OCI-LY3 (cell line): ENCODE measurements at regions not wholly inside any gene's neighbourhood (a gene's known extent, or its start where the extent isn't known, plus 50 kb on each side); places are given as distances from the start of the nearest gene placed in this dataset.

Experiments
- H2AFZ ChIP-seq: fragments of 200-600, 300-600 bp; shearing (Covaris generic); 2 replicates; pipeline ENCODE4 v1.6.0; 2014; ENCODE audit warnings: antibody characterized with exemption, low read depth, low read length
- H3K27ac ChIP-seq: fragments of 200-600, 300-600 bp; sonication (generic); 2 replicates; pipeline ENCODE4 v1.5.1; 2014; ENCODE audit warnings: mild to moderate bottlenecking, low read length, moderate library complexity, mixed read lengths
- H3K27me3 ChIP-seq: fragments of 200-600, 300-600 bp; sonication (generic); 2 replicates; pipeline ENCODE4 v1.6.1; 2014; ENCODE audit warnings: low read depth, low read length, mixed read lengths
- H3K36me3 ChIP-seq: fragments of 200-600, 300-600 bp; sonication (generic); replicated peaks from 2 replicates; pipeline ENCODE3; 2014; ENCODE audit warnings: low read depth, low read length, mixed read lengths
- H3K4me1 ChIP-seq: fragments of 300-600, 200-600 bp; sonication (generic); 2 replicates; pipeline ENCODE4 v1.6.1; 2014; ENCODE audit warnings: low read length, mixed read lengths
- H3K4me2 ChIP-seq: fragments of 200-600, 300-600 bp; sonication (generic); 2 replicates; pipeline ENCODE4 v1.6.1; 2014; ENCODE audit warnings: low read length, mixed read lengths
- H3K4me3 ChIP-seq: fragments of 300-600, 200-600 bp; sonication (generic); 2 replicates; pipeline ENCODE4 v1.5.1; 2014; ENCODE audit warnings: antibody characterized with exemption, mild to moderate bottlenecking, low read length, moderate library complexity
- H3K79me2 ChIP-seq: fragments of 300-600, 200-600 bp; shearing (Covaris generic); 2 replicates; pipeline ENCODE4 v1.6.1; 2014; ENCODE audit warnings: mild to moderate bottlenecking, low read length, mixed read lengths
- H3K9ac ChIP-seq: fragments of 300-600, 200-600 bp; shearing (Covaris generic); 2 replicates; pipeline ENCODE4 v1.6.0; 2014; ENCODE audit warnings: mild to moderate bottlenecking, low read length, moderate library complexity
- H3K9me3 ChIP-seq: fragments of 200-600, 300-600 bp; shearing (Covaris generic); 2 replicates; pipeline ENCODE4 v1.6.1; 2014; ENCODE audit warnings: low read length, mixed read lengths; ENCODE audit not compliant: insufficient read depth
- H4K20me1 ChIP-seq: fragments of 200-600, 300-600 bp; sonication (generic); 2 replicates; pipeline ENCODE4 v1.6.1; 2016; ENCODE audit warnings: low read length, mixed read lengths; ENCODE audit not compliant: insufficient read depth
- EZH2phosphoT487 ChIP-seq: fragments of 200-600 bp; shearing (Covaris generic); IDR thresholded peaks from 2 replicates; pipeline ENCODE4 v1.6.1; 2018; ENCODE audit warnings: antibody characterized with exemption, mixed run types, low read depth
- TF ChIP-seq, protein P1 (sequence below): fragments of 200-600, 300-600 bp; sonication (generic); IDR thresholded peaks from 2 replicates; pipeline ENCODE4 v1.5.1; 2014; ENCODE audit warnings: antibody characterized with exemption, low read length, low read depth

DNA sequence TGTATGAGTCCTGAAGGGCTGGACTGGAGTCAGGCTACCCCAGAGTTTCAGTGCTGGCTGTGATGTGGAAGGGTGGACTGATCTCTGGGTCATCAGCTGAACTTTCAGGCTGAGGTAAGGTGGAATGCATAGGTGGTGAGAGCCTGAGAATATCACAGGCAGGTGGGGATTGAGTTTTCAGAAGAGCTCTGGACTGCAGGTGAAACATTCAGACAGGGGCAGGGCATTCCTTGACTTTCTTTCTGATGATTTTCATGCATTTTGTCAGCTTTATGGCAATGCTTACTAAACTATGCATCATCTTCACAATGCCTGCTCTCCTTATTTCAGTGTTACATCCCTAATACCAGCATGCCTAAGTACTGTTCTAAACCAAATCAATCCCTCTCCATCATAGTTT lies 755.0 kb downstream of the KCNA4 start:
- Histone ChIP-seq H3K27me3 (no peaks in the 10 kb centered on the region), H3K9me3 (no peaks in the 10 kb centered on the region), H4K20me1 (no peaks in the 10 kb centered on the region), H3K4me1 (peaks cover under 1% of the 10 kb centered on the region; the same call in 1 of the 2 replicates), H3K4me3 (no peak overlapping the region), H2AFZ (no peak overlapping the region), H3K27ac (no peak overlapping the region), H3K79me2 (no peaks in the 10 kb centered on the region), H3K4me2 (no peak overlapping the region), H3K9ac (no peak overlapping the region), H3K36me3 (no peaks in the 10 kb centered on the region)
- TF ChIP-seq, protein P1, sequence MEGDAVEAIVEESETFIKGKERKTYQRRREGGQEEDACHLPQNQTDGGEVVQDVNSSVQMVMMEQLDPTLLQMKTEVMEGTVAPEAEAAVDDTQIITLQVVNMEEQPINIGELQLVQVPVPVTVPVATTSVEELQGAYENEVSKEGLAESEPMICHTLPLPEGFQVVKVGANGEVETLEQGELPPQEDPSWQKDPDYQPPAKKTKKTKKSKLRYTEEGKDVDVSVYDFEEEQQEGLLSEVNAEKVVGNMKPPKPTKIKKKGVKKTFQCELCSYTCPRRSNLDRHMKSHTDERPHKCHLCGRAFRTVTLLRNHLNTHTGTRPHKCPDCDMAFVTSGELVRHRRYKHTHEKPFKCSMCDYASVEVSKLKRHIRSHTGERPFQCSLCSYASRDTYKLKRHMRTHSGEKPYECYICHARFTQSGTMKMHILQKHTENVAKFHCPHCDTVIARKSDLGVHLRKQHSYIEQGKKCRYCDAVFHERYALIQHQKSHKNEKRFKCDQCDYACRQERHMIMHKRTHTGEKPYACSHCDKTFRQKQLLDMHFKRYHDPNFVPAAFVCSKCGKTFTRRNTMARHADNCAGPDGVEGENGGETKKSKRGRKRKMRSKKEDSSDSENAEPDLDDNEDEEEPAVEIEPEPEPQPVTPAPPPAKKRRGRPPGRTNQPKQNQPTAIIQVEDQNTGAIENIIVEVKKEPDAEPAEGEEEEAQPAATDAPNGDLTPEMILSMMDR: no peak
- TF ChIP-seq EZH2phosphoT487: no peak

DNA sequence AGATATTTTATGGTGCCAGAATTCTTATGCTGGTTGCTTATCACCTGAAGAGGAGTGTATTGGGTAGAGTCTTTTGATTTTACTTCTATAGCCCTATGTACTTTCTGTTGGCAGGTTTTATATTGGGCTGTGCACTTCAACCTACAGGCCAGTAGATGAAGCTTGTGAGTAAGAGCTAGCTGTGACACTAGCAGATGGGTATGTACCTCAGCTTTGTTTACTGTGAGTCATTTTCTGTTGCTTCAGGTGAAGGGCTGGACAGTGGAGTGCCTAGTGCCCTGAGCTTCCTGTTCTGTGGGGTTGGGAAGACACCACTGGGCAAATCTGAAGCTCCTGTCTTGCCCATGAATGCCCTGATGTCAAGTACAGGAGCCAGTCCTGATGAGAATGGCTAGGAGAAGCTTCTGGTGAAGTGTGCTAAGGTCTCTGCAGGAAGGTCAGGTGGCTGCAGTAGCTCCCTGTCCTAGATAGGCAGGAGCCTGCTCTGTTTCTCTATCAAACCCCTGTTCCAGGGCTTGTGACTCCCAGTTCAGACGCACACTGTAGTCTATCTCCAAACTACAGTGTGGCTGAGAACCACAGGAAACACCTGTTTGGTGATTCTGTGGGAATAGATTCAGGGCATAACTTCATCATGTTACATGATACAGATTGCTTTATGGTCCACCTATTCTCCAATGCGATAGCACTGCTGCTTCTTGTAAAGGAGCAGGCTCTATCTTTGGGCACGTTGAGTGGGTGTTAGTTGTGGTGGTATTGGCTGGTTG lies 755.7 kb downstream of the KCNA4 start:
- Histone ChIP-seq H3K79me2 (no peaks in the 10 kb centered on the region), H3K9ac (no peak overlapping the region), H3K4me3 (no peak overlapping the region), H3K27me3 (no peaks in the 10 kb centered on the region), H3K36me3 (no peaks in the 10 kb centered on the region), H3K9me3 (no peaks in the 10 kb centered on the region; the same call in 1 of the 2 replicates), H3K4me1 (peaks cover 7% of the 10 kb centered on the region), H3K4me2 (no peak overlapping the region), H4K20me1 (no peaks in the 10 kb centered on the region), H3K27ac (no peak overlapping the region), H2AFZ (no peak overlapping the region)
- TF ChIP-seq, protein P1: no peak
- no peak for TF ChIP-seq EZH2phosphoT487

DNA sequence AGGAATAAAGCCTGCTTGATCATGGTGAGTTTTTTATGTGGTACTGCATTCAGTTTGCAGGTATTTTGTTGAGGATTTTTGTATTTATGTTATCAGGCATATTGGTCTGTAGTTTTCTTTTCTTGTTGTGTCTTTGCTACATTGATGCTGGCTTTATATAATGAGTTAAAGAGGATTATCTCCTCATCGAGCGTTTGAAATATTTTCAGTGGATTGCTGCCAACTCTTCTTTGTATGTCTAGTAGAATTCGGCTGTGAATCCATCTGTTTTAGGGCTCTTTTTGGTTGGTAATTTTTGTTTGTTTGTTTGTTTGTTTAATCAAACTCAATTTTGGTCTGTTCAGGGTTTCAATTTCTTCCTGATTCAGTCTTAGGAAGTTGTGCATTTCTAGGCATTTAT lies 758.4 kb downstream of the KCNA4 start:
- Histone ChIP-seq H3K9me3 (no peaks in the 10 kb centered on the region; the same call in 1 of the 2 replicates), H3K27ac (no peak overlapping the region), H3K79me2 (no peaks in the 10 kb centered on the region), H4K20me1 (no peaks in the 10 kb centered on the region), H2AFZ (no peak overlapping the region), H3K27me3 (no peaks in the 10 kb centered on the region), H3K9ac (no peak overlapping the region), H3K4me1 (peaks cover 20% of the 10 kb centered on the region), H3K36me3 (no peaks in the 10 kb centered on the region), H3K4me2 (no peak overlapping the region), H3K4me3 (no peak overlapping the region)
- no peak for TF ChIP-seq EZH2phosphoT487
- TF ChIP-seq, protein P1: no peak

DNA sequence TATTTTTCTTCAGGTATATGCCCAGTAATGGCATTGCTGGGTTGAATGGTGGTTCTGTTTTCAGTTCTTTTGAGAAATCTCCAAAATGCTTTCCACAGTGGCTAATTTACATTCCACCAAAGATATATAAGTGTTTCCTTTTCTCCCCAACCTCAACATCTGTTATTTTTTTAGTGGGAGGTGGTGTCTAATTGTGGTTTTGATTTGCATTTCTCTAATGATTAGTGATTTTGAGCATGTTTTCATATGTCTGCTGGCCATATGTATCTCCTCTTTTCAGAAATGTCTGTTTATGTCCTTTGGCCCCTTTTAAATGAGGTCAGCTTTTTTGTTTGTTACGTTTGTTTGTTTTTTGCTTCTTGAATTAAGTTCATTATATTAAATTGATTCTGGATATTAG lies 760.2 kb downstream of the KCNA4 start:
- TF ChIP-seq, protein P1: no peak
- TF ChIP-seq EZH2phosphoT487: no peak
- Histone ChIP-seq H3K4me3 (no peak overlapping the region), H2AFZ (no peak overlapping the region), H3K79me2 (no peaks in the 10 kb centered on the region), H4K20me1 (no peaks in the 10 kb centered on the region), H3K9me3 (peaks cover 4% of the 10 kb centered on the region), H3K36me3 (peaks cover 6% of the 10 kb centered on the region), H3K9ac (no peak overlapping the region), H3K4me2 (no peak overlapping the region), H3K27ac (no peak overlapping the region), H3K27me3 (no peaks in the 10 kb centered on the region), H3K4me1 (peaks cover 28% of the 10 kb centered on the region)
